ENCODE measurements at regions not wholly inside any gene's neighbourhood (a gene's known extent, or its start where the extent isn't known, plus 50 kb on each side); places are given as distances from the start of the nearest gene placed in this dataset.

DNA sequence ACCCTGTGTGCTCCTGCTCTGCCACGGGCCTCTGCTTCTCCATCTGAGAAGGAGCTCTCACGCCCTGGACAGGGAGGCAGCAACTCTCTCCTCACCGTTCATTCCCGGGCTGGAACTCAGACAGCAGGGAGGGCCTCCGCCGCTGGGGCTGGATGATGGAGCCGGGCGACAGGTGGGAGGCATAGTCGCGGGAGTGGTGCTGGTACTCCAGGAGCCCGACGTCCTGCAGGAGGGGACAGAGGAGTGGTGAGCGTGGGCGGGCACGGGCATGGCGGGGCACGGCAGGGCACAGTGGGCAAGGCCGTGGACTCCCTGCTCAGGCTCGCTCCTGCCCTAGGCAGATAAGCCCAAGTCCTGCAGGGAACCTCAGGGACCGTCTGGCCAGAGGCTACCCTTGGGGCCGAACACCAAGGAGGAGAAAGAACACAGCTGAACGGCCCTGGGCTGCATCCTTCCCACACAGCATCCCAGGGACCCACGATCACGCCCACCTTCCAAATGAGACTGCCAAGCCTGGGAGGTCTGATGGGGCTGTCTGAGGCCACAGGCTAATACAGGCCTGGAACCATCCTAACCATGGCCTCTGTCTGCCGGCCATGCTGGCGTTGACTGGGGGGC lies 81.0 kb downstream of the NCOR2 start:
- no peak overlapping the region for H3K4ac ChIP-seq (ENCODE audit: low read depth, low read length)
- H3K4me3 Mint-ChIP-seq = no peak overlapping the region
- H2BK120ac ChIP-seq (ENCODE audit: low read depth, low read length, poor library complexity, severe bottlenecking) = no peak overlapping the region
- peaks cover 2% of the 10 kb centered on the region for H4K20me1 ChIP-seq (ENCODE audit: control insufficient read depth, insufficient read depth, insufficient read length)
- no peak overlapping the region for H2AFZ ChIP-seq (ENCODE audit: low read length)
- no peak overlapping the region for H3K18ac ChIP-seq (ENCODE audit: insufficient read length, low read depth, low read length)
- H3K4me1 ChIP-seq (ENCODE audit: insufficient read depth, low read length) = no peaks in the 10 kb centered on the region
- no peak overlapping the region for H3K4me2 ChIP-seq (ENCODE audit: insufficient read depth, insufficient read length, low read length)
- no peak overlapping the region for H4K8ac ChIP-seq (replicated peaks; ENCODE audit: insufficient read length, low read depth, low read length)
- H3K23ac ChIP-seq (ENCODE audit: insufficient read length, low read depth, low read length) = no peak overlapping the region
- no peak overlapping the region for H3K56ac ChIP-seq (ENCODE audit: insufficient read length, low read depth, low read length)
- peaks cover 9 to 40% (median 36%) of the 10 kb centered on the region in 3 experiments; a peak in 6 of 7 replicates for H3K36me3 Mint-ChIP-seq (ENCODE audit: insufficient read depth in 1 of 3, low read depth in 3 of 3)
- H2BK15ac ChIP-seq (ENCODE audit: low read depth, low read length) = no peak overlapping the region
- H3T11ph ChIP-seq (ENCODE audit: low read length) = no peak overlapping the region
- peak overlapping the region in 1 of 3 experiments; percentile 33; a peak in 2 of 7 replicates for H3K27ac Mint-ChIP-seq
- H3K4me1 Mint-ChIP-seq = peaks cover 7 to 12% of the 10 kb centered on the region in 2 experiments
- peaks cover 5% of the 10 kb centered on the region for H3K27me3 Mint-ChIP-seq (ENCODE audit: low read depth)
- no peaks in the 10 kb centered on the region for H3K23me2 ChIP-seq (ENCODE audit: insufficient read length, low read depth, low read length, poor library complexity, severe bottlenecking)
- DNase-seq = no peak
- H4K5ac ChIP-seq (ENCODE audit: insufficient read length, low read depth, low read length) = no peak overlapping the region
- no peak overlapping the region for H4K91ac ChIP-seq (ENCODE audit: insufficient read length, low read depth, low read length)
- H3K9me3 ChIP-seq (ENCODE audit: control insufficient read depth, low read depth, low read length) = no peaks in the 10 kb centered on the region
- H3K79me2 ChIP-seq (ENCODE audit: insufficient read depth, low read length) = peaks cover 5% of the 10 kb centered on the region; the same call in 1 of the 2 replicates
- H3K14ac ChIP-seq (ENCODE audit: insufficient read depth, low read length) = no peak overlapping the region
- H3K9me3 Mint-ChIP-seq = no peaks in the 10 kb centered on the region
- H2BK5ac ChIP-seq (ENCODE audit: insufficient read length, low read length) = no peak overlapping the region
- no CpG with 5 or more reads among the region's 26 CpGs for WGBS (ENCODE audit: extremely low coverage, insufficient read length, low lambda C conversion rate)
- no peak overlapping the region for H3K27ac ChIP-seq (ENCODE audit: insufficient read length, low read depth, low read length)
- no peak overlapping the region for H3K9ac ChIP-seq (ENCODE audit: extremely low read depth, insufficient read length, low read length)
- TF ChIP-seq, protein P1, sequence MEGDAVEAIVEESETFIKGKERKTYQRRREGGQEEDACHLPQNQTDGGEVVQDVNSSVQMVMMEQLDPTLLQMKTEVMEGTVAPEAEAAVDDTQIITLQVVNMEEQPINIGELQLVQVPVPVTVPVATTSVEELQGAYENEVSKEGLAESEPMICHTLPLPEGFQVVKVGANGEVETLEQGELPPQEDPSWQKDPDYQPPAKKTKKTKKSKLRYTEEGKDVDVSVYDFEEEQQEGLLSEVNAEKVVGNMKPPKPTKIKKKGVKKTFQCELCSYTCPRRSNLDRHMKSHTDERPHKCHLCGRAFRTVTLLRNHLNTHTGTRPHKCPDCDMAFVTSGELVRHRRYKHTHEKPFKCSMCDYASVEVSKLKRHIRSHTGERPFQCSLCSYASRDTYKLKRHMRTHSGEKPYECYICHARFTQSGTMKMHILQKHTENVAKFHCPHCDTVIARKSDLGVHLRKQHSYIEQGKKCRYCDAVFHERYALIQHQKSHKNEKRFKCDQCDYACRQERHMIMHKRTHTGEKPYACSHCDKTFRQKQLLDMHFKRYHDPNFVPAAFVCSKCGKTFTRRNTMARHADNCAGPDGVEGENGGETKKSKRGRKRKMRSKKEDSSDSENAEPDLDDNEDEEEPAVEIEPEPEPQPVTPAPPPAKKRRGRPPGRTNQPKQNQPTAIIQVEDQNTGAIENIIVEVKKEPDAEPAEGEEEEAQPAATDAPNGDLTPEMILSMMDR (conservative IDR thresholded peaks at IDR 0.05) = no peak
- H3K79me1 ChIP-seq (ENCODE audit: insufficient read depth, low read depth, low read length, poor library complexity, severe bottlenecking) = peaks cover 6% of the 10 kb centered on the region
- no peak overlapping the region for H2BK20ac ChIP-seq (ENCODE audit: low read depth, low read length, poor library complexity, severe bottlenecking)
- no peaks in the 10 kb centered on the region for H3K27me3 ChIP-seq (ENCODE audit: insufficient read depth, low read length)
- no peak overlapping the region for H2BK12ac ChIP-seq (ENCODE audit: insufficient read length, low read depth, low read length)
- H2AK5ac ChIP-seq (ENCODE audit: insufficient read length, low read length) = no peak overlapping the region

Data from H9 (cell line).